ENCODE measurements at regions not wholly inside any gene's neighbourhood (a gene's known extent, or its start where the extent isn't known, plus 50 kb on each side); places are given as distances from the start of the nearest gene placed in this dataset.

GRCh38 chr9:1535051-1535450 is 480.1 kb upstream of the SMARCA2 start:
- TF ChIP-seq ZFX (IDR thresholded peaks at IDR 0.05) (no peak), FOSL1 (IDR thresholded peaks at IDR 0.05; ENCODE audit: low read depth) (no peak), SRF (IDR thresholded peaks at IDR 0.05; ENCODE audit: low read depth) (no peak), JUND (IDR thresholded peaks at IDR 0.05) (no peak), EZH2phosphoT487 (IDR thresholded peaks at IDR 0.05; ENCODE audit: borderline replicate concordance) (no peak), RAD21 (IDR thresholded peaks at IDR 0.05; ENCODE audit: low read depth) (no peak)
- TF ChIP-seq, protein P1, sequence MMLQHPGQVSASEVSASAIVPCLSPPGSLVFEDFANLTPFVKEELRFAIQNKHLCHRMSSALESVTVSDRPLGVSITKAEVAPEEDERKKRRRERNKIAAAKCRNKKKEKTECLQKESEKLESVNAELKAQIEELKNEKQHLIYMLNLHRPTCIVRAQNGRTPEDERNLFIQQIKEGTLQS (IDR thresholded peaks at IDR 0.05), result no peak
- TF ChIP-seq, protein P2, sequence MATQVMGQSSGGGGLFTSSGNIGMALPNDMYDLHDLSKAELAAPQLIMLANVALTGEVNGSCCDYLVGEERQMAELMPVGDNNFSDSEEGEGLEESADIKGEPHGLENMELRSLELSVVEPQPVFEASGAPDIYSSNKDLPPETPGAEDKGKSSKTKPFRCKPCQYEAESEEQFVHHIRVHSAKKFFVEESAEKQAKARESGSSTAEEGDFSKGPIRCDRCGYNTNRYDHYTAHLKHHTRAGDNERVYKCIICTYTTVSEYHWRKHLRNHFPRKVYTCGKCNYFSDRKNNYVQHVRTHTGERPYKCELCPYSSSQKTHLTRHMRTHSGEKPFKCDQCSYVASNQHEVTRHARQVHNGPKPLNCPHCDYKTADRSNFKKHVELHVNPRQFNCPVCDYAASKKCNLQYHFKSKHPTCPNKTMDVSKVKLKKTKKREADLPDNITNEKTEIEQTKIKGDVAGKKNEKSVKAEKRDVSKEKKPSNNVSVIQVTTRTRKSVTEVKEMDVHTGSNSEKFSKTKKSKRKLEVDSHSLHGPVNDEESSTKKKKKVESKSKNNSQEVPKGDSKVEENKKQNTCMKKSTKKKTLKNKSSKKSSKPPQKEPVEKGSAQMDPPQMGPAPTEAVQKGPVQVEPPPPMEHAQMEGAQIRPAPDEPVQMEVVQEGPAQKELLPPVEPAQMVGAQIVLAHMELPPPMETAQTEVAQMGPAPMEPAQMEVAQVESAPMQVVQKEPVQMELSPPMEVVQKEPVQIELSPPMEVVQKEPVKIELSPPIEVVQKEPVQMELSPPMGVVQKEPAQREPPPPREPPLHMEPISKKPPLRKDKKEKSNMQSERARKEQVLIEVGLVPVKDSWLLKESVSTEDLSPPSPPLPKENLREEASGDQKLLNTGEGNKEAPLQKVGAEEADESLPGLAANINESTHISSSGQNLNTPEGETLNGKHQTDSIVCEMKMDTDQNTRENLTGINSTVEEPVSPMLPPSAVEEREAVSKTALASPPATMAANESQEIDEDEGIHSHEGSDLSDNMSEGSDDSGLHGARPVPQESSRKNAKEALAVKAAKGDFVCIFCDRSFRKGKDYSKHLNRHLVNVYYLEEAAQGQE (IDR thresholded peaks at IDR 0.05; ENCODE audit: low read depth), result no peak
- no peaks in the 10 kb centered on the region for H3K79me2 ChIP-seq (ENCODE audit: insufficient read depth, low read length)
- H3K9me2 ChIP-seq (ENCODE audit: insufficient read depth), result no peaks in the 10 kb centered on the region
- no peak overlapping the region for H2AFZ ChIP-seq (ENCODE audit: low read depth, low read length, poor library complexity, severe bottlenecking)
- intact Hi-C loops (cut with micrococcal nuclease), result no loop called here
- H3K9ac ChIP-seq (ENCODE audit: low read length), result no peak overlapping the region
- ATAC-seq, result no peak
- no peak for DNase-seq (ENCODE audit: low read depth, low spot score)
- ChIA-PET RAD21 (ENCODE audit: low non-redundant PET in 1 of 2, low total read pairs in 2 of 2, uncharacterized antibody in 2 of 2, unreplicated experiment in 2 of 2) (no interaction called here), CTCF (no interaction called here), POLR2A (no interaction called here)
- H3K36me3 ChIP-seq (ENCODE audit: control insufficient read depth in 1 of 2, insufficient read depth in 2 of 2, low read length in 2 of 2), result no peaks in the 10 kb centered on the region
- no peaks in the 10 kb centered on the region for H4K20me1 ChIP-seq (ENCODE audit: insufficient read depth)
- no peak overlapping the region for H3K4me2 ChIP-seq (ENCODE audit: low read length)
- H3K27me3 ChIP-seq (ENCODE audit: insufficient read depth, low read length), result no peaks in the 10 kb centered on the region
- no peak overlapping the region for H3K4me3 ChIP-seq (replicated peaks in 1 of 2; ENCODE audit: low read depth in 1 of 2, low read length in 2 of 2)
- no peak overlapping the region for H3K27ac ChIP-seq (ENCODE audit: low read depth, low read length)
- H3K4me1 ChIP-seq (ENCODE audit: control insufficient read depth in 1 of 2, insufficient read depth in 2 of 2, low read length in 2 of 2), result no peaks in the 10 kb centered on the region
- peaks cover 0 to 8% of the 10 kb centered on the region in 2 experiments; a peak in 2 of 4 replicates for H3K9me3 ChIP-seq (ENCODE audit: control insufficient read depth in 1 of 2, insufficient read depth in 1 of 2, low read depth in 1 of 2, low read length in 2 of 2)
- no TSS peak for BruUV-seq (replicated peaks)

GRCh38 chr9:1535599-1535998 is 479.5 kb upstream of the SMARCA2 start:
- Histone ChIP-seq H3K79me2 (ENCODE audit: insufficient read depth, low read length) (no peaks in the 10 kb centered on the region), H4K20me1 (ENCODE audit: insufficient read depth) (no peaks in the 10 kb centered on the region), H3K4me3 (replicated peaks in 1 of 2; ENCODE audit: low read depth in 1 of 2, low read length in 2 of 2) (no peak overlapping the region), H3K4me1 (ENCODE audit: control insufficient read depth in 1 of 2, insufficient read depth in 2 of 2, low read length in 2 of 2) (no peaks in the 10 kb centered on the region), H3K9ac (ENCODE audit: low read length) (no peak overlapping the region), H3K4me2 (ENCODE audit: low read length) (no peak overlapping the region), H3K9me3 (ENCODE audit: control insufficient read depth in 1 of 2, insufficient read depth in 1 of 2, low read depth in 1 of 2, low read length in 2 of 2) (peaks cover 0 to 8% of the 10 kb centered on the region in 2 experiments; a peak in 1 of 4 replicates), H3K9me2 (ENCODE audit: insufficient read depth) (no peaks in the 10 kb centered on the region), H3K36me3 (ENCODE audit: control insufficient read depth in 1 of 2, insufficient read depth in 2 of 2, low read length in 2 of 2) (no peaks in the 10 kb centered on the region), H3K27me3 (ENCODE audit: insufficient read depth, low read length) (no peaks in the 10 kb centered on the region), H2AFZ (ENCODE audit: low read depth, low read length, poor library complexity, severe bottlenecking) (no peak overlapping the region), H3K27ac (ENCODE audit: low read depth, low read length) (no peak overlapping the region)
- BruUV-seq (replicated peaks), result no TSS peak
- intact Hi-C loops (cut with micrococcal nuclease), result no loop called here
- ChIA-PET CTCF (no interaction called here), POLR2A (no interaction called here), RAD21 (ENCODE audit: low non-redundant PET in 1 of 2, low total read pairs in 2 of 2, uncharacterized antibody in 2 of 2, unreplicated experiment in 2 of 2) (no interaction called here)
- no peak for TF ChIP-seq CTCF (IDR thresholded peaks at IDR 0.05 in 2 of 3, conservative IDR thresholded peaks at IDR 0.05 in 1 of 3; ENCODE audit: borderline replicate concordance in 1 of 3, insufficient read depth in 1 of 3, low read depth in 2 of 3, low read length in 2 of 3)
- no peak for TF ChIP-seq POLR2AphosphoS5 (IDR thresholded peaks at IDR 0.05; ENCODE audit: low read depth, low read length)
- TF ChIP-seq RAD21 (IDR thresholded peaks at IDR 0.05; ENCODE audit: low read depth), result no peak
- no peak for TF ChIP-seq EZH2 (IDR thresholded peaks at IDR 0.05)
- no peak for TF ChIP-seq ZNF274 (IDR thresholded peaks at IDR 0.05; ENCODE audit: low read depth, low read length)
- TF ChIP-seq YY1 (IDR thresholded peaks at IDR 0.05; ENCODE audit: extremely low read depth, insufficient replicate concordance, low read depth, low read length), result no peak
- TF ChIP-seq JUND (IDR thresholded peaks at IDR 0.05), result no peak
- no peak for TF ChIP-seq CEBPB (IDR thresholded peaks at IDR 0.05; ENCODE audit: low read depth)
- no peak for TF ChIP-seq TCF7L2 (IDR thresholded peaks at IDR 0.05; ENCODE audit: borderline replicate concordance, extremely low read depth, insufficient read depth, insufficient read length)
- TF ChIP-seq, protein P1 (IDR thresholded peaks at IDR 0.05), result no peak
- no peak for TF ChIP-seq ELF1 (IDR thresholded peaks at IDR 0.05; ENCODE audit: borderline replicate concordance, low read depth)
- ATAC-seq (no peak), DNase-seq (ENCODE audit: low read depth, low spot score) (no peak)

Data from HCT116 (cell line).